ENCODE measurements at regions not wholly inside any gene's neighbourhood (a gene's known extent, or its start where the extent isn't known, plus 50 kb on each side); places are given as distances from the start of the nearest gene placed in this dataset.

- no peak for TF ChIP-seq ZNF512 (CRISPR knock-in tag; IDR thresholded peaks at IDR 0.05; ENCODE audit: borderline replicate concordance)
- no peak for TF ChIP-seq MYBL2 (CRISPR knock-in tag; IDR thresholded peaks at IDR 0.05)
- TF ChIP-seq PRDM15 (CRISPR knock-in tag; IDR thresholded peaks at IDR 0.05) = no peak
- no peak for TF ChIP-seq RELA (CRISPR knock-in tag; IDR thresholded peaks at IDR 0.05; ENCODE audit: borderline replicate concordance)
- no peak for TF ChIP-seq ELF4 (CRISPR knock-in tag; IDR thresholded peaks at IDR 0.05; ENCODE audit: low read depth)
- TF ChIP-seq, protein P1, sequence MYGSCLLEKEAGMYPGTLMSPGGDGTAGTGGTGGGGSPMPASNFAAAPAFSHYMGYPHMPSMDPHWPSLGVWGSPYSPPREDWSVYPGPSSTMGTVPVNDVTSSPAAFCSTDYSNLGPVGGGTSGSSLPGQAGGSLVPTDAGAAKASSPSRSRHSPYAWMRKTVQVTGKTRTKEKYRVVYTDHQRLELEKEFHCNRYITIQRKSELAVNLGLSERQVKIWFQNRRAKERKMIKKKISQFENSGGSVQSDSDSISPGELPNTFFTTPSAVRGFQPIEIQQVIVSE (CRISPR knock-in tag; IDR thresholded peaks at IDR 0.05; ENCODE audit: borderline replicate concordance) = no peak
- no peak for TF ChIP-seq ZMAT4 (CRISPR knock-in tag; IDR thresholded peaks at IDR 0.05)
- TF ChIP-seq, protein P2, sequence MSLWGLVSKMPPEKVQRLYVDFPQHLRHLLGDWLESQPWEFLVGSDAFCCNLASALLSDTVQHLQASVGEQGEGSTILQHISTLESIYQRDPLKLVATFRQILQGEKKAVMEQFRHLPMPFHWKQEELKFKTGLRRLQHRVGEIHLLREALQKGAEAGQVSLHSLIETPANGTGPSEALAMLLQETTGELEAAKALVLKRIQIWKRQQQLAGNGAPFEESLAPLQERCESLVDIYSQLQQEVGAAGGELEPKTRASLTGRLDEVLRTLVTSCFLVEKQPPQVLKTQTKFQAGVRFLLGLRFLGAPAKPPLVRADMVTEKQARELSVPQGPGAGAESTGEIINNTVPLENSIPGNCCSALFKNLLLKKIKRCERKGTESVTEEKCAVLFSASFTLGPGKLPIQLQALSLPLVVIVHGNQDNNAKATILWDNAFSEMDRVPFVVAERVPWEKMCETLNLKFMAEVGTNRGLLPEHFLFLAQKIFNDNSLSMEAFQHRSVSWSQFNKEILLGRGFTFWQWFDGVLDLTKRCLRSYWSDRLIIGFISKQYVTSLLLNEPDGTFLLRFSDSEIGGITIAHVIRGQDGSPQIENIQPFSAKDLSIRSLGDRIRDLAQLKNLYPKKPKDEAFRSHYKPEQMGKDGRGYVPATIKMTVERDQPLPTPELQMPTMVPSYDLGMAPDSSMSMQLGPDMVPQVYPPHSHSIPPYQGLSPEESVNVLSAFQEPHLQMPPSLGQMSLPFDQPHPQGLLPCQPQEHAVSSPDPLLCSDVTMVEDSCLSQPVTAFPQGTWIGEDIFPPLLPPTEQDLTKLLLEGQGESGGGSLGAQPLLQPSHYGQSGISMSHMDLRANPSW (CRISPR knock-in tag; conservative IDR thresholded peaks at IDR 0.05; ENCODE audit: low read depth) = no peak
- no peak for TF ChIP-seq ZNF219 (CRISPR knock-in tag; IDR thresholded peaks at IDR 0.05; ENCODE audit: borderline replicate concordance)
- TF ChIP-seq NR3C1 (CRISPR knock-in tag; conservative IDR thresholded peaks at IDR 0.05; ENCODE audit: low read depth) = no peak
- no peak for TF ChIP-seq MLX (CRISPR knock-in tag; IDR thresholded peaks at IDR 0.05)
These were observed 313.2 kb upstream of the B3GAT1 start (continued) for GRCh38 chr11:134725211-134725610.

- Mint-ChIP-seq H3K27me3 (ENCODE audit: low read depth) (peaks cover 4% of the 10 kb centered on the region; the same call in 1 of the 2 replicates), H3K9me3 (no peaks in the 10 kb centered on the region), H3K4me1 (peaks cover 12% of the 10 kb centered on the region), H3K36me3 (no peaks in the 10 kb centered on the region; the same call in none of the 2 replicates), H3K4me3 (no peak overlapping the region), H3K27ac (no peak overlapping the region)
- no peak for DNase-seq (ENCODE audit: low spot score)
- ATAC-seq = no peak
- POLR2A ChIA-PET = no interaction called here
- CTCF ChIA-PET = interaction anchor here (1.2 to 1.3 kb wide), 3 partner anchors 10 to 93 kb away, joined by 4 read pairs; no protein-coding TSS in a partner anchor
- TF ChIP-seq, protein P3, sequence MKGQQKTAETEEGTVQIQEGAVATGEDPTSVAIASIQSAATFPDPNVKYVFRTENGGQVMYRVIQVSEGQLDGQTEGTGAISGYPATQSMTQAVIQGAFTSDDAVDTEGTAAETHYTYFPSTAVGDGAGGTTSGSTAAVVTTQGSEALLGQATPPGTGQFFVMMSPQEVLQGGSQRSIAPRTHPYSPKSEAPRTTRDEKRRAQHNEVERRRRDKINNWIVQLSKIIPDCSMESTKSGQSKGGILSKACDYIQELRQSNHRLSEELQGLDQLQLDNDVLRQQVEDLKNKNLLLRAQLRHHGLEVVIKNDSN (CRISPR knock-in tag; IDR thresholded peaks at IDR 0.05) = no peak
- TF ChIP-seq PRDM15 (CRISPR knock-in tag; IDR thresholded peaks at IDR 0.05) = no peak
- no peak for TF ChIP-seq SP1 (CRISPR knock-in tag; conservative IDR thresholded peaks at IDR 0.05)
- TF ChIP-seq CBFB (CRISPR knock-in tag; IDR thresholded peaks at IDR 0.05; ENCODE audit: low read depth) = no peak
- TF ChIP-seq SMAD3 (CRISPR knock-in tag; IDR thresholded peaks at IDR 0.05; ENCODE audit: borderline replicate concordance) = no peak
- no peak for TF ChIP-seq TCF7 (CRISPR knock-in tag; IDR thresholded peaks at IDR 0.05; ENCODE audit: low read depth)
- TF ChIP-seq RORB (CRISPR knock-in tag; IDR thresholded peaks at IDR 0.05) = no peak
- TF ChIP-seq, protein P4, sequence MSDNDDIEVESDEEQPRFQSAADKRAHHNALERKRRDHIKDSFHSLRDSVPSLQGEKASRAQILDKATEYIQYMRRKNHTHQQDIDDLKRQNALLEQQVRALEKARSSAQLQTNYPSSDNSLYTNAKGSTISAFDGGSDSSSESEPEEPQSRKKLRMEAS (CRISPR knock-in tag; IDR thresholded peaks at IDR 0.05) = no peak
- no peak for TF ChIP-seq ZSCAN18 (CRISPR knock-in tag; IDR thresholded peaks at IDR 0.05)
These were observed 312.7 kb upstream of the B3GAT1 start for GRCh38 chr11:134724779-134725140.

Measured in WTC11 (cell line).